Uterus (tissue), 2 donors: ENCODE measurements at regions not wholly inside any gene's neighbourhood (a gene's known extent, or its start where the extent isn't known, plus 50 kb on each side); places are given as distances from the start of the nearest gene placed in this dataset.
"Not testable (repeated sequence)": the region's sequence is repeated elsewhere in the genome, so short reads cannot be mapped to it uniquely, and the experiment has no call there.

ENCODE experiments used
- POLR2A ChIP-seq, 2 donors: fragments of 450-650 bp; IDR thresholded peaks; one replicate each; pipeline ENCODE4 v1.6.1; 2016; ENCODE audit warnings: antibody characterized with exemption in 2 of 2, mild to moderate bottlenecking in 1 of 2, moderate library complexity in 1 of 2
- TF ChIP-seq, protein P1 (sequence below), 4 experiments: fragments of 200-600 bp in 2 of 4; fragments of 450-650 bp in 2 of 4; sonication (generic) in 2 of 4; IDR thresholded peaks; one replicate each; pipeline ENCODE4 v1.5.1; 2016 to 2019; ENCODE audit warnings: antibody characterized with exemption in 4 of 4, mild to moderate bottlenecking in 2 of 4, moderate library complexity in 1 of 4

DNA sequence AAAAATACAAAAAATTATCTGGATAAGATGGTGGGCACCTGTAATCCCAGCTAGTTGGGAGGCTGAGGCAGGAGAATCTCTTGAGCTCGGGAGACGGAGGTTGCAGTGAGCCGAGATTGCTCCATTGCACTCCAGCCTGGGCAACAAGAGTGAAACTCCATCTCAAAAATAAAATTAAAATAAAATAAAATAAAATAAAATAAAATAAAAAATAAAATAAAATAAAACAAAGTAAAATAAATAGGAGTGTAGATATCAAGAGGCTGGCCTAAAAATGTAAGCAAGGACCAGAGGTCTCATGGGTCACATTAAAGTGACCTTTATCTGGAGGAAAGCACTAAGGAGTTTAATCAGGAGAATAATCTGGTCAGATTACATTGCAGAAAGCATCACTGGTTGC is 293.8 kb downstream of the MIAT start:
- TF ChIP-seq, protein P1, sequence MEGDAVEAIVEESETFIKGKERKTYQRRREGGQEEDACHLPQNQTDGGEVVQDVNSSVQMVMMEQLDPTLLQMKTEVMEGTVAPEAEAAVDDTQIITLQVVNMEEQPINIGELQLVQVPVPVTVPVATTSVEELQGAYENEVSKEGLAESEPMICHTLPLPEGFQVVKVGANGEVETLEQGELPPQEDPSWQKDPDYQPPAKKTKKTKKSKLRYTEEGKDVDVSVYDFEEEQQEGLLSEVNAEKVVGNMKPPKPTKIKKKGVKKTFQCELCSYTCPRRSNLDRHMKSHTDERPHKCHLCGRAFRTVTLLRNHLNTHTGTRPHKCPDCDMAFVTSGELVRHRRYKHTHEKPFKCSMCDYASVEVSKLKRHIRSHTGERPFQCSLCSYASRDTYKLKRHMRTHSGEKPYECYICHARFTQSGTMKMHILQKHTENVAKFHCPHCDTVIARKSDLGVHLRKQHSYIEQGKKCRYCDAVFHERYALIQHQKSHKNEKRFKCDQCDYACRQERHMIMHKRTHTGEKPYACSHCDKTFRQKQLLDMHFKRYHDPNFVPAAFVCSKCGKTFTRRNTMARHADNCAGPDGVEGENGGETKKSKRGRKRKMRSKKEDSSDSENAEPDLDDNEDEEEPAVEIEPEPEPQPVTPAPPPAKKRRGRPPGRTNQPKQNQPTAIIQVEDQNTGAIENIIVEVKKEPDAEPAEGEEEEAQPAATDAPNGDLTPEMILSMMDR (IDR thresholded peaks at IDR 0.05): not testable (repeated sequence)
- not testable (repeated sequence) for TF ChIP-seq POLR2A (IDR thresholded peaks at IDR 0.05)
